Spinal cord (tissue), 9 donors: ENCODE measurements at regions not wholly inside any gene's neighbourhood (a gene's known extent, or its start where the extent isn't known, plus 50 kb on each side); places are given as distances from the start of the nearest gene placed in this dataset.
A peak's percentile ranks its signal among the peaks of the same experiment; 100 is the strongest.

ENCODE experiments used
- DNase-seq, 6 donors: peaks; one replicate each; pipeline versions ENCODE4 v3.0.0 to v3.0.0-alpha.2; 2013 to 2015; ENCODE audit warnings: low spot score in 6 of 6, low read depth in 4 of 6
- H3K27ac ChIP-seq: one replicate; pipeline ENCODE4 v1.5.1; 2013; ENCODE audit warnings: low read depth, low read length, control low read depth
- H3K27me3 ChIP-seq: one replicate; pipeline ENCODE4 v1.6.1; 2013; ENCODE audit warnings: low read length; ENCODE audit not compliant: control insufficient read depth, insufficient read depth
- H3K36me3 ChIP-seq: one replicate; pipeline ENCODE4 v1.6.1; 2013; ENCODE audit warnings: low read length; ENCODE audit not compliant: control insufficient read depth, insufficient read depth
- H3K4me1 ChIP-seq: one replicate; pipeline ENCODE4 v1.6.1; 2013; ENCODE audit warnings: low read length; ENCODE audit not compliant: control insufficient read depth, insufficient read depth
- H3K4me3 ChIP-seq: one replicate; pipeline ENCODE4 v1.5.1; 2013; ENCODE audit warnings: low read depth, low read length, control low read depth
- H3K9me3 ChIP-seq: one replicate; pipeline ENCODE4 v1.6.1; 2013; ENCODE audit warnings: low read length; ENCODE audit not compliant: control insufficient read depth, insufficient read depth
- WGBS: methylation state at CpG from one replicate; pipeline ENCODE4 v1.1.5; 2013; ENCODE audit warnings: missing lambda C conversion rate; ENCODE audit not compliant: insufficient coverage; 5-methylcytosine and 5-hydroxymethylcytosine counted together
- donor health status: healthy.

- Histone ChIP-seq H3K27ac (peak overlapping the region; percentile 95), H3K36me3 (no peaks in the 10 kb centered on the region), H3K4me3 (peak overlapping the region; percentile 52), H3K27me3 (peaks cover 7% of the 10 kb centered on the region), H3K4me1 (peaks cover 6% of the 10 kb centered on the region), H3K9me3 (no peaks in the 10 kb centered on the region)
- 86% methylated on average over 1 of the region's 7 CpGs for WGBS
- DNase-seq: peak in 2 of 6 donors; percentile 18 to 35
Measured at GRCh38 chr15:95325763-95326404, 1004.6 kb upstream of the NR2F2 start.

- peaks cover 6% of the 10 kb centered on the region for H3K4me1 ChIP-seq
- peak in 2 of 6 donors; percentile 61 to 80 for DNase-seq
- H3K27ac ChIP-seq: peak overlapping the region; percentile 95
- peaks cover 7% of the 10 kb centered on the region for H3K27me3 ChIP-seq
- WGBS: 3% methylated on average over 59 of the region's 59 CpGs
- H3K36me3 ChIP-seq: no peaks in the 10 kb centered on the region
- H3K4me3 ChIP-seq: peak overlapping the region; percentile 52
- no peaks in the 10 kb centered on the region for H3K9me3 ChIP-seq
Measured at GRCh38 chr15:95326431-95327182, 1003.9 kb upstream of the NR2F2 start.

- Histone ChIP-seq H3K9me3 (no peaks in the 10 kb centered on the region), H3K27ac (peak overlapping the region; percentile 76), H3K36me3 (no peaks in the 10 kb centered on the region), H3K27me3 (peaks cover 7% of the 10 kb centered on the region), H3K4me3 (peak overlapping the region; percentile 52), H3K4me1 (peaks cover 6% of the 10 kb centered on the region)
- DNase-seq: no peak
- no CpG with 5 or more reads among the region's 10 CpGs for WGBS
Measured at GRCh38 chr15:95327183-95327525, 1003.3 kb upstream of the NR2F2 start.

GRCh38 chr15:95327661-95328060 is 1002.8 kb upstream of the NR2F2 start:
- H3K9me3 ChIP-seq: no peaks in the 10 kb centered on the region
- DNase-seq: peak in 2 of 6 donors; percentile 41 to 73
- H3K4me1 ChIP-seq: peaks cover 6% of the 10 kb centered on the region
- peak overlapping the region; percentile 76 for H3K27ac ChIP-seq
- H3K36me3 ChIP-seq: no peaks in the 10 kb centered on the region
- H3K4me3 ChIP-seq: peak overlapping the region; percentile 52
- WGBS: 23% methylated on average over 9 of the region's 10 CpGs
- peaks cover 7% of the 10 kb centered on the region for H3K27me3 ChIP-seq

GRCh38 chr15:95328559-95328958 is 1001.9 kb upstream of the NR2F2 start:
- no peak overlapping the region for H3K27ac ChIP-seq
- DNase-seq: no peak
- H3K4me1 ChIP-seq: peaks cover 6% of the 10 kb centered on the region
- peaks cover 7% of the 10 kb centered on the region for H3K27me3 ChIP-seq
- no peak overlapping the region for H3K4me3 ChIP-seq
- WGBS: no CpG with 5 or more reads among the region's 3 CpGs
- H3K36me3 ChIP-seq: no peaks in the 10 kb centered on the region
- no peaks in the 10 kb centered on the region for H3K9me3 ChIP-seq

GRCh38 chr15:95329362-95329761 is 1001.1 kb upstream of the NR2F2 start:
- no peaks in the 10 kb centered on the region for H3K36me3 ChIP-seq
- WGBS: 92% methylated on average over 4 of the region's 8 CpGs
- peak in 1 of 6 donors; percentile 21 for DNase-seq
- H3K4me1 ChIP-seq: peaks cover 6% of the 10 kb centered on the region
- H3K9me3 ChIP-seq: no peaks in the 10 kb centered on the region
- peaks cover 7% of the 10 kb centered on the region for H3K27me3 ChIP-seq
- peak overlapping the region; percentile 16 for H3K4me3 ChIP-seq
- peak overlapping the region; percentile 75 for H3K27ac ChIP-seq

- no peaks in the 10 kb centered on the region for H3K9me3 ChIP-seq
- no peaks in the 10 kb centered on the region for H3K4me1 ChIP-seq
- 100% methylated on average over 1 of the region's 6 CpGs for WGBS
- H3K4me3 ChIP-seq: no peak overlapping the region
- DNase-seq: no peak
- no peak overlapping the region for H3K27ac ChIP-seq
- no peaks in the 10 kb centered on the region for H3K36me3 ChIP-seq
- no peaks in the 10 kb centered on the region for H3K27me3 ChIP-seq
Measured at GRCh38 chr15:95341686-95342085, 988.8 kb upstream of the NR2F2 start.

GRCh38 chr15:95345867-95346266 is 984.6 kb upstream of the NR2F2 start:
- Histone ChIP-seq H3K27me3 (no peaks in the 10 kb centered on the region), H3K4me1 (no peaks in the 10 kb centered on the region), H3K27ac (no peak overlapping the region), H3K36me3 (no peaks in the 10 kb centered on the region), H3K9me3 (no peaks in the 10 kb centered on the region), H3K4me3 (no peak overlapping the region)
- 88% methylated on average over 3 of the region's 4 CpGs for WGBS
- no peak for DNase-seq

- Histone ChIP-seq H3K9me3 (no peaks in the 10 kb centered on the region), H3K36me3 (no peaks in the 10 kb centered on the region), H3K27ac (no peak overlapping the region), H3K4me1 (no peaks in the 10 kb centered on the region), H3K27me3 (no peaks in the 10 kb centered on the region), H3K4me3 (no peak overlapping the region)
- WGBS: 100% methylated on average over 2 of the region's 5 CpGs
- no peak for DNase-seq
Measured at GRCh38 chr15:95346721-95347475, 983.6 kb upstream of the NR2F2 start.
